ENCODE measurements at regions not wholly inside any gene's neighbourhood (a gene's known extent, or its start where the extent isn't known, plus 50 kb on each side); places are given as distances from the start of the nearest gene placed in this dataset.
"Not testable (repeated sequence)": the region's sequence is repeated elsewhere in the genome, so short reads cannot be mapped to it uniquely, and the experiment has no call there.

DNA sequence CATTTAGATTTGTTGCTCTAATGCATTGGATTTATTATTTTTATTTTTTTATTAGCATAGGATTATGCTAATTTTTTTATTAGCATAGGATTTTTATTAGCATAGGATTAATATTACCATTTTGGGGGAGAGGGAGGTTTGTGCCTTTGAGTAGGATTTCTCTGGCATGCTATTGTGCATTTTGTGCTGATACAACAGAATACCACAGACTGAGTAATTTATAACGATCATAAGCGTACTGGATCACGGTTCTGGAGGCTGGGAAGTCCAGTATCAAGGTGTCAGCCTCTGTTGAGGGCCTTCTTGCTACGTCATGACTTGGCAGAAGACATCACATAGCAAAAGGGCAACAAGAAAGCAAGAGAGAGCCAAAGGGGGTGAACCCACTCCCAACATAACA is 187.5 kb downstream of the XPNPEP1 start:
- POLR2A ChIA-PET = no interaction called here
- TF ChIP-seq FOXM1 (IDR thresholded peaks at IDR 0.05; ENCODE audit: borderline replicate concordance) (no peak), TARDBP (IDR thresholded peaks at IDR 0.05) (no peak), FOXA1 (IDR thresholded peaks at IDR 0.05) (no peak), L3MBTL2 (conservative IDR thresholded peaks at IDR 0.05) (no peak), SP1 (IDR thresholded peaks at IDR 0.05) (no peak), CTBP1 (IDR thresholded peaks at IDR 0.05; ENCODE audit: borderline replicate concordance) (no peak), NFRKB (IDR thresholded peaks at IDR 0.05) (no peak), SUZ12 (IDR thresholded peaks at IDR 0.05) (no peak), BHLHE40 (IDR thresholded peaks at IDR 0.05; ENCODE audit: borderline replicate concordance) (no peak), ZNF384 (IDR thresholded peaks at IDR 0.05) (no peak), FOXK2 (IDR thresholded peaks at IDR 0.05) (no peak), ARNT (IDR thresholded peaks at IDR 0.05) (no peak), HDGF (IDR thresholded peaks at IDR 0.05; ENCODE audit: borderline replicate concordance) (no peak), LEF1 (IDR thresholded peaks at IDR 0.05; ENCODE audit: borderline replicate concordance) (no peak), ELF4 (IDR thresholded peaks at IDR 0.05) (no peak)
- TF ChIP-seq, protein P1, sequence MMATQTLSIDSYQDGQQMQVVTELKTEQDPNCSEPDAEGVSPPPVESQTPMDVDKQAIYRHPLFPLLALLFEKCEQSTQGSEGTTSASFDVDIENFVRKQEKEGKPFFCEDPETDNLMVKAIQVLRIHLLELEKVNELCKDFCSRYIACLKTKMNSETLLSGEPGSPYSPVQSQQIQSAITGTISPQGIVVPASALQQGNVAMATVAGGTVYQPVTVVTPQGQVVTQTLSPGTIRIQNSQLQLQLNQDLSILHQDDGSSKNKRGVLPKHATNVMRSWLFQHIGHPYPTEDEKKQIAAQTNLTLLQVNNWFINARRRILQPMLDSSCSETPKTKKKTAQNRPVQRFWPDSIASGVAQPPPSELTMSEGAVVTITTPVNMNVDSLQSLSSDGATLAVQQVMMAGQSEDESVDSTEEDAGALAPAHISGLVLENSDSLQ (IDR thresholded peaks at IDR 0.05) = no peak
- DNase-seq (ENCODE audit: extremely low spot score) = no peak
- CTCF ChIA-PET = no interaction called here

DNA sequence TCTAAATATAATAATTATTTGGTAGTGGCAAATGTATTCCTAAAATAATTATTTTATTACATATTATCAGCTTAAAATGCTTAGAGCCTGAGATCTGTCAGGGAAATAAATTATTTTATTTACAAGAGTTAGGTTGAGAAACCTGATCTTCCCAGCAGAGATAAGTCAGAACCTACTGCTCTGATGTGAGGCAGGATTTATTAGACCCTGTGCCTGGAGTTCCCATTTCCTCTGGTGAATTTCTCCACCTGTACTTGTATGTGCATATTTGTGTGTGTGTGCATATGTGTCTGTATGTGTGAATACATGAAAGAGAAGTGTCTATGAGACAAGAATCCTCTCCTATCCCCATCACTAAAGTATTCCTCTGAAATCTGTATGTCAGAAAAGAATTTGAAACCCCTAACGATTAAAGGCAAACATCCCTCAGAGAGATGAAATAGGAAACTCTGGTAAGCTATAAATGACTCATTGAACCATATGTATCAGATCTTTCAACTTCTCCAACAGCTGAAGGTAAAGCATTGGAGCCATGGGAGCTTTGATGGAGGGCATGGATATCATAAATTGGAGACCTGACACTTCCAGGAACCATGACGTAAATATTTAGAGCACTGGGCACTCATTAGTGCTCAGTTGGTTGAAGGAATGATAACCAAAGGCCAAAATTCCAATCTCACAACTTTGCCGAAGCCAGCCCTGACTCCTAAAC is 190.9 kb downstream of the XPNPEP1 start:
- no peak for DNase-seq (ENCODE audit: extremely low spot score)
- CTCF ChIA-PET = no interaction called here
- TF ChIP-seq LEF1 (IDR thresholded peaks at IDR 0.05; ENCODE audit: borderline replicate concordance) (no peak), BHLHE40 (IDR thresholded peaks at IDR 0.05; ENCODE audit: borderline replicate concordance) (no peak), SUZ12 (IDR thresholded peaks at IDR 0.05) (no peak), CTBP1 (IDR thresholded peaks at IDR 0.05; ENCODE audit: borderline replicate concordance) (no peak), HDGF (IDR thresholded peaks at IDR 0.05; ENCODE audit: borderline replicate concordance) (no peak), TARDBP (IDR thresholded peaks at IDR 0.05) (no peak), FOXA1 (IDR thresholded peaks at IDR 0.05) (no peak), SP1 (IDR thresholded peaks at IDR 0.05) (no peak)
- TF ChIP-seq, protein P1 (IDR thresholded peaks at IDR 0.05) = no peak
- POLR2A ChIA-PET = no interaction called here

DNA sequence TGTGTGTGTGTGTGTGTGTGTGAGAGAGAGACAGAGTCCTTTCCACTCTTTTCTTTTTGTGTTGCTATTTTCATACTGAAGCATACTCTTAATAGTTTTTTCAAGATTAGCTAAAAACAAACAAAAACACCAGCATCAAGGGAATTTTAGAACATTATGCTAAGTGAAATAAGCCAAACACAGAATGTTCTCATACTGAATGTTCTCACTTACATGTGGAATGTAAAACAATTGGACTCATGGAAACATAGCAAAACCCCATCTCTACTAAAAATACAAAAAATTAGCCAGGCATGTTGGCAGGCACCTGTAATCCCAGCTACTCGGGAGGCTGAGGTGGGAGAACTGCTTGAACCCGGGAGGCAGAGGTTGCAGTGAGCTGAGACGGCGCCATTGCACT is 193.4 kb downstream of the XPNPEP1 start:
- CTCF ChIA-PET; POLR2A ChIA-PET; DNase-seq (ENCODE audit: extremely low spot score): not testable (repeated sequence)

DNA sequence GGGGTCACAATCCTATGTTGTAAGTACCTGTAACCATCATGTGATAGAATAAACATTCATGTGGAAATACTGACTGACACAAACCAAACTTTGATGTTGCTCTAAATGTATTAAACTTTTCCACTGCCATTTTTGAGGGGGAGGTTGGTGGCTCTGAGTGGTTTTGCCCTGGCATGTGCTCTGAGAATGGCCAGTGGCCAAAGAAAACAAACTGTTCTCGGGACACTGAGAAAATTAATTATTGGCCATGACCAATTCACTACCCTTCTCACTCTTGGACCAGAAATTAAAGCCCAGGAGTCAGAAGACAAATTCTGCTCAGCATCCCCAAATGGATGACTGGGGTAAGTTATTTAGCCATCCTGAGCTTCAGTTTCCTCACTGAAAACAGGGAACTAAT is 195.9 kb downstream of the XPNPEP1 start:
- no peak for DNase-seq (ENCODE audit: extremely low spot score)
- CTCF ChIA-PET = interaction anchor here (0.7 kb wide), 1 partner anchor 47 kb away, joined by 4 read pairs; no protein-coding TSS in a partner anchor
- POLR2A ChIA-PET = no interaction called here
- TF ChIP-seq FOXM1 (IDR thresholded peaks at IDR 0.05; ENCODE audit: borderline replicate concordance) = no peak
- TF ChIP-seq NFRKB (IDR thresholded peaks at IDR 0.05) = no peak
- no peak for TF ChIP-seq LEF1 (IDR thresholded peaks at IDR 0.05; ENCODE audit: borderline replicate concordance)
- no peak for TF ChIP-seq ELF4 (IDR thresholded peaks at IDR 0.05)
- TF ChIP-seq SUZ12 (IDR thresholded peaks at IDR 0.05) = no peak
- TF ChIP-seq TARDBP (IDR thresholded peaks at IDR 0.05) = no peak
- no peak for TF ChIP-seq ZNF384 (IDR thresholded peaks at IDR 0.05)
- TF ChIP-seq CTBP1 (IDR thresholded peaks at IDR 0.05; ENCODE audit: borderline replicate concordance) = no peak
- TF ChIP-seq SP1 (IDR thresholded peaks at IDR 0.05) = no peak

DNA sequence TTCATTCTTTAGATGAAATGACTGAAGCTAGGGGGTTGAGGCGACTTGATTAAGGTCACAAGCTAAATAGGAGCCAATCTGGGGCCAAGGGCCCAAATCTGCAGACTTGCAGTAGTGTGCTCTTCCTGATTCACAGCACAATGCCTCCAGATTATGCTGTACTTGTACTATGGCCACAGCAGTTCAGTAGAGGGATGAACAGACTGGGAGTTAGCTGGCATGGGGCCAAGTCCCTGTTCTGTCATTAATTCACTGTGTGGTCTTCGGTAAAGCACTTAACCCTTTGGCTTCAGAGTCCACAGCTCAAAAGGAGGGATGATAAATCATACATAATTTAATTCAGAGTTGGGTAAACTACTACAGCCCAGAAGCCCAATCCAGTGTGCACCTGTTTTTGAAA is 196.8 kb downstream of the XPNPEP1 start:
- CTCF ChIA-PET = no interaction called here
- POLR2A ChIA-PET = no interaction called here
- no peak for DNase-seq (ENCODE audit: extremely low spot score)
- TF ChIP-seq TARDBP (IDR thresholded peaks at IDR 0.05) (no peak), HDGF (IDR thresholded peaks at IDR 0.05; ENCODE audit: borderline replicate concordance) (no peak), ARNT (IDR thresholded peaks at IDR 0.05) (no peak), ZNF384 (IDR thresholded peaks at IDR 0.05) (no peak), SP1 (IDR thresholded peaks at IDR 0.05) (no peak), FOXA1 (IDR thresholded peaks at IDR 0.05) (no peak), ELF4 (IDR thresholded peaks at IDR 0.05) (no peak)
- TF ChIP-seq, protein P1 (IDR thresholded peaks at IDR 0.05) = no peak

DNA sequence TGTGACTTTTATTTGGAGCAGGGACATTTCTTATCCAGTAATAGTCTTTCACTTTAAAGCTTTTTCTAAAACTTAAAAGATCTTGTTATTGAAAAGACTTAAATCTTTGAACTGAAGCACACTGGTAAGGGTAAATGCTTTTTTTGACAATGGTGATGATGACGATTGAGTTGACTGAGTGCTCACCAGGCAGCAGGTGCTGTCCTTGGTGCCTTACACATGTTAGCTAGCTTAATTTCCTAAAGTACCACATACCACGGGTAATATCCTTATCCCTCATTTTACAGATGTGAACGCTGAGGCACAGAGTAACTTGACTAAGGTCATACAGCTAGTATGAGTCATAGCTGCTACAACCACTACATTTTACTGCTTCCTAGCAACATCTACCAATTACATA is 200.0 kb downstream of the XPNPEP1 start:
- POLR2A ChIA-PET = no interaction called here
- no peak for DNase-seq (ENCODE audit: extremely low spot score)
- CTCF ChIA-PET = no interaction called here

More for the DNA sequence above, 200.0 kb downstream of the XPNPEP1 start:
- no peak for TF ChIP-seq BHLHE40 (IDR thresholded peaks at IDR 0.05; ENCODE audit: borderline replicate concordance)
- TF ChIP-seq TARDBP (IDR thresholded peaks at IDR 0.05) = no peak
- no peak for TF ChIP-seq L3MBTL2 (conservative IDR thresholded peaks at IDR 0.05)
- TF ChIP-seq FOXM1 (IDR thresholded peaks at IDR 0.05; ENCODE audit: borderline replicate concordance) = no peak
- no peak for TF ChIP-seq ELF4 (IDR thresholded peaks at IDR 0.05)
- no peak for TF ChIP-seq FOXA1 (IDR thresholded peaks at IDR 0.05)
- no peak for TF ChIP-seq FOXK2 (IDR thresholded peaks at IDR 0.05)
- TF ChIP-seq SP1 (IDR thresholded peaks at IDR 0.05) = no peak
- TF ChIP-seq CTBP1 (IDR thresholded peaks at IDR 0.05; ENCODE audit: borderline replicate concordance) = no peak
- TF ChIP-seq LEF1 (IDR thresholded peaks at IDR 0.05; ENCODE audit: borderline replicate concordance) = no peak
- TF ChIP-seq NFRKB (IDR thresholded peaks at IDR 0.05) = no peak
- TF ChIP-seq ZNF384 (IDR thresholded peaks at IDR 0.05) = no peak
- TF ChIP-seq, protein P1 (IDR thresholded peaks at IDR 0.05) = no peak
- no peak for TF ChIP-seq HDGF (IDR thresholded peaks at IDR 0.05; ENCODE audit: borderline replicate concordance)
- no peak for TF ChIP-seq ARNT (IDR thresholded peaks at IDR 0.05)
- TF ChIP-seq SUZ12 (IDR thresholded peaks at IDR 0.05) = no peak

All from HEK293T (cell line).